ENCODE measurements at regions not wholly inside any gene's neighbourhood (a gene's known extent, or its start where the extent isn't known, plus 50 kb on each side); places are given as distances from the start of the nearest gene placed in this dataset.
A peak's percentile ranks its signal among the peaks of the same experiment; 100 is the strongest.
"Not testable (repeated sequence)": the region's sequence is repeated elsewhere in the genome, so short reads cannot be mapped to it uniquely, and the experiment has no call there.

DNA sequence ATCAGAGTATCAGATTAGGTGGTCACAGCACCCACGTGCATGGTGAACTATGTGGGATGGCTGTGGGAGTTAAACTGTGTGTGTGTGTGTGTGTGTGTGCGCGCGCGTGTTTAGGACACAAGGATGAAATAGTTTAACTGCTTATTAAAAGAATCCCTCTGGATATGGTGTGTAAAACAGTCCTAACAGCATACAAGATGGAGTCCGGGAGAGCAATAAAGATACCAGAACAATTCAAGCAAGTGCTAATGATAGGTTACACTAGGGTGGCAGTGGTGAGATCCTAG, 202.2 kb downstream of the IPMK start:
- Mint-ChIP-seq H3K4me3 (no peak overlapping the region), H3K36me3 (ENCODE audit: low read depth) (no peaks in the 10 kb centered on the region), H3K27me3 (peaks cover 10% of the 10 kb centered on the region), H3K27ac (no peak overlapping the region), H3K9me3 (no peaks in the 10 kb centered on the region), H3K4me1 (ENCODE audit: low read depth) (no peaks in the 10 kb centered on the region)
- H3K9me3 ChIP-seq (ENCODE audit: control insufficient read depth in 1 of 2, insufficient read depth in 1 of 2, low read length in 2 of 2) = no peaks in the 10 kb centered on the region
- H3K4me3 ChIP-seq (ENCODE audit: low read length) = no peak overlapping the region
- intact Hi-C loops (cut with DNase I, micrococcal nuclease) = no loop called here
- no peaks in the 10 kb centered on the region for H3K4me1 ChIP-seq (ENCODE audit: insufficient read depth, low read length)
- H3K27ac ChIP-seq (ENCODE audit: low read depth in 1 of 2, low read length in 2 of 2) = no peak overlapping the region
- H3K27me3 ChIP-seq (ENCODE audit: control insufficient read depth in 1 of 2, insufficient read depth in 2 of 2, low read length in 2 of 2) = no peaks in the 10 kb centered on the region
- CTCF ChIA-PET = no interaction called here
- TF ChIP-seq, protein P1, sequence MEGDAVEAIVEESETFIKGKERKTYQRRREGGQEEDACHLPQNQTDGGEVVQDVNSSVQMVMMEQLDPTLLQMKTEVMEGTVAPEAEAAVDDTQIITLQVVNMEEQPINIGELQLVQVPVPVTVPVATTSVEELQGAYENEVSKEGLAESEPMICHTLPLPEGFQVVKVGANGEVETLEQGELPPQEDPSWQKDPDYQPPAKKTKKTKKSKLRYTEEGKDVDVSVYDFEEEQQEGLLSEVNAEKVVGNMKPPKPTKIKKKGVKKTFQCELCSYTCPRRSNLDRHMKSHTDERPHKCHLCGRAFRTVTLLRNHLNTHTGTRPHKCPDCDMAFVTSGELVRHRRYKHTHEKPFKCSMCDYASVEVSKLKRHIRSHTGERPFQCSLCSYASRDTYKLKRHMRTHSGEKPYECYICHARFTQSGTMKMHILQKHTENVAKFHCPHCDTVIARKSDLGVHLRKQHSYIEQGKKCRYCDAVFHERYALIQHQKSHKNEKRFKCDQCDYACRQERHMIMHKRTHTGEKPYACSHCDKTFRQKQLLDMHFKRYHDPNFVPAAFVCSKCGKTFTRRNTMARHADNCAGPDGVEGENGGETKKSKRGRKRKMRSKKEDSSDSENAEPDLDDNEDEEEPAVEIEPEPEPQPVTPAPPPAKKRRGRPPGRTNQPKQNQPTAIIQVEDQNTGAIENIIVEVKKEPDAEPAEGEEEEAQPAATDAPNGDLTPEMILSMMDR (IDR thresholded peaks at IDR 0.05) = no peak
- DNase-seq = no peak
- no peak for ATAC-seq (ENCODE audit: poor library complexity)
- no peaks in the 10 kb centered on the region for H3K36me3 ChIP-seq (ENCODE audit: insufficient read depth, low read length)
- POLR2A ChIA-PET = no interaction called here

DNA sequence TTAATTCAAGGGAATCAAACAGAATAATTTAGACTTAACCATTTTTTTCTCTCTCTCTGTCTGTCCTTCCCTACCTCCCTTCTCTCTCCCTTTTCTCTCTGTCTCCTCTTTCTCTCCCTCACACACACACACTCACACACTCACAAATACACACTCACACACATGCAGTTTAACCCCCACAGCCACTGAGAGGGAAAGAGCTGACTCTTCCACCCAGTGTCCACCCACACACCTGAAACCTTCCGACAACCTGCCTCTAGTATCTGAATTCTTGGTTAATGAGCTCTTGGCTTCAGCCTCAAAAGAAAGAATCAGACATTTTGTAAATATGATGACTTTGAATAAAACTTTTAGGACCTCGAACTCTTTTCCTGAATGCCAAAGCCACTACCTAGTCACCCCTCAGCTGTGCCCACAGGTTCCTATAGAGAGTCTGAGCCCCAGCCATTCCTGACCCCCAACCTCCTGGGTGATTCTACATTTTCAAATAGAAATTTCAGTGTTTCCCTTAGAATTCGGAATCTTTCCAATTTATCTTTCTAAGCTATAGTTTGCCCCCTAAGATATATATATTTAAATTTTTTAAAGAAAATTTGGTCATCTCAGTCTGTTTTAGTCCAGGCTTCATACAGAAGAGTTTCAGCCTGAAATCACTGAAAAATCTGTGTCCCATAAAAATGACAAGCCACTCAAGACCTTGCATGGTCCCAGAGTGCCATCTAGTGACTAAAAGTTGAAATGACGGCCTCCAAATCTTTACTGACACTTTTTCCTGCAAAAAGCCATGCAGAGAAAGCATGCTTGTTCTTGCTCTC, 202.8 kb downstream of the IPMK start:
- intact Hi-C loops (cut with DNase I, micrococcal nuclease) = no loop called here
- no peaks in the 10 kb centered on the region for H3K36me3 ChIP-seq (ENCODE audit: insufficient read depth, low read length)
- Mint-ChIP-seq H3K9me3 (no peaks in the 10 kb centered on the region), H3K4me3 (no peak overlapping the region), H3K27me3 (peaks cover 10% of the 10 kb centered on the region), H3K27ac (no peak overlapping the region), H3K4me1 (ENCODE audit: low read depth) (no peaks in the 10 kb centered on the region), H3K36me3 (ENCODE audit: low read depth) (no peaks in the 10 kb centered on the region)
- ATAC-seq (ENCODE audit: poor library complexity) (no peak), DNase-seq (peak in 2 of 14 experiments; percentile 8 to 26)
- no peak overlapping the region for H3K4me3 ChIP-seq (ENCODE audit: low read length)
- H3K9me3 ChIP-seq (ENCODE audit: control insufficient read depth in 1 of 2, insufficient read depth in 1 of 2, low read length in 2 of 2) = no peaks in the 10 kb centered on the region
- H3K27me3 ChIP-seq (ENCODE audit: control insufficient read depth in 1 of 2, insufficient read depth in 2 of 2, low read length in 2 of 2) = no peaks in the 10 kb centered on the region
- ChIA-PET CTCF (no interaction called here), POLR2A (no interaction called here)
- TF ChIP-seq, protein P1 (IDR thresholded peaks at IDR 0.05) = no peak
- no peaks in the 10 kb centered on the region for H3K4me1 ChIP-seq (ENCODE audit: insufficient read depth, low read length)
- no peak overlapping the region for H3K27ac ChIP-seq (ENCODE audit: low read depth in 1 of 2, low read length in 2 of 2)

DNA sequence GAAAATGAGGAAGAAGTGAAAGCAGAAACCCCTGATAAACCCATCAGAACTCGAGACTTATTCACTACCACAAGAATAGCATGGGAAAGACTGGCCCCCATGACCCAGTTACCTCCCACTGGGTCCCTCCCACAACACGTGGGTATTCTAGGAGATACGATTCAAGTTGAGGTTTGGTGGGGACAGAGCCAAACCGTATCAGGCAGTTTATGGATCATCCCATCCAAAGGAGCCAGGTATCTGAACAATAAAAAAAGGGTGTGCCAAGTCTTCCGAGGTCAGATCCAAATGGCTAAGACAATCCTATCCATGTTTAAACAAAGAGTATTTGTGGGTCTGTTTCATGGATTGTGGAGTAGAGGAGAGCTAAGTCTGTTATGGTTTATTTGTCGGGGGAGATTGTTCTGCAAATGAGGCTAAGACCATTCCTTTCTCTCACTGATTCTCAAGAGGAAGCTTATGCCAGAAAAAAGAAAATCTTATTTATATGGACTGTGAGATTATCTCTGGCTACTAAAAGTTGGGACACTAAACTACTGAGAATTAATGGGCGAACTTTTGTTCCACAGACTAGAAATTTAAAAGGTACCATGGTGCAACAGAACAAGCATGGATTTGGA, 203.7 kb downstream of the IPMK start:
- TF ChIP-seq, protein P1 (IDR thresholded peaks at IDR 0.05) = no peak
- no peaks in the 10 kb centered on the region for H3K9me3 Mint-ChIP-seq
- CTCF ChIA-PET = no interaction called here
- no peaks in the 10 kb centered on the region for H3K36me3 Mint-ChIP-seq (ENCODE audit: low read depth)
- H3K27ac Mint-ChIP-seq = no peak overlapping the region
- no peak overlapping the region for H3K4me3 ChIP-seq (ENCODE audit: low read length)
- H3K4me3 Mint-ChIP-seq = no peak overlapping the region
- H3K27me3 Mint-ChIP-seq = peaks cover 10% of the 10 kb centered on the region
- POLR2A ChIA-PET = no interaction called here
- intact Hi-C loops (cut with DNase I, micrococcal nuclease) = no loop called here
- H3K4me1 ChIP-seq (ENCODE audit: insufficient read depth, low read length) = no peaks in the 10 kb centered on the region
- ATAC-seq (ENCODE audit: poor library complexity) = no peak
- no peak overlapping the region for H3K27ac ChIP-seq (ENCODE audit: low read depth in 1 of 2, low read length in 2 of 2)
- H3K27me3 ChIP-seq (ENCODE audit: control insufficient read depth in 1 of 2, insufficient read depth in 2 of 2, low read length in 2 of 2) = no peaks in the 10 kb centered on the region
- no peaks in the 10 kb centered on the region for H3K36me3 ChIP-seq (ENCODE audit: insufficient read depth, low read length)
- DNase-seq = no peak
- H3K4me1 Mint-ChIP-seq (ENCODE audit: low read depth) = no peaks in the 10 kb centered on the region
- H3K9me3 ChIP-seq (ENCODE audit: control insufficient read depth in 1 of 2, insufficient read depth in 1 of 2, low read length in 2 of 2) = no peaks in the 10 kb centered on the region

- H3K4me3 Mint-ChIP-seq; H3K36me3 Mint-ChIP-seq (ENCODE audit: low read depth); H3K4me3 ChIP-seq (ENCODE audit: low read length); H3K9me3 Mint-ChIP-seq; H3K9me3 ChIP-seq (ENCODE audit: control insufficient read depth in 1 of 2, insufficient read depth in 1 of 2, low read length in 2 of 2); POLR2A ChIA-PET; CTCF ChIA-PET; ATAC-seq (ENCODE audit: poor library complexity); H3K27ac Mint-ChIP-seq; H3K4me1 Mint-ChIP-seq (ENCODE audit: low read depth); H3K4me1 ChIP-seq (ENCODE audit: insufficient read depth, low read length); H3K27me3 Mint-ChIP-seq; H3K27me3 ChIP-seq (ENCODE audit: control insufficient read depth in 1 of 2, insufficient read depth in 2 of 2, low read length in 2 of 2); intact Hi-C loops (cut with DNase I, micrococcal nuclease); H3K36me3 ChIP-seq (ENCODE audit: insufficient read depth, low read length); DNase-seq; H3K27ac ChIP-seq (ENCODE audit: low read depth in 1 of 2, low read length in 2 of 2): not testable (repeated sequence)
Observed at GRCh38 chr10:58058683-58059082, 209.0 kb downstream of the IPMK start.

All from CD4-positive, alpha-beta T cell (primary cell).